ACC112 (cell line): ENCODE measurements at regions not wholly inside any gene's neighbourhood (a gene's known extent, or its start where the extent isn't known, plus 50 kb on each side); places are given as distances from the start of the nearest gene placed in this dataset.

Experiments
- H2AFZ ChIP-seq: fragments of 200-600 bp; sonication (generic); one replicate; pipeline ENCODE4 v1.6.0; 2017; ENCODE audit warnings: antibody characterized with exemption, low read length; ENCODE audit not compliant: unreplicated experiment
- H3K27ac ChIP-seq: fragments of 200-600 bp; sonication (generic); 2 replicates; pipeline ENCODE4 v1.5.1; 2014; ENCODE audit warnings: low read depth, mild to moderate bottlenecking, antibody characterized with exemption, low read length, moderate library complexity
- H3K27me3 ChIP-seq: fragments of 200-600 bp; sonication (generic); 2 replicates; pipeline ENCODE4 v1.6.1; 2014; ENCODE audit warnings: mild to moderate bottlenecking, antibody characterized with exemption, low read length, moderate library complexity, mixed read lengths; ENCODE audit not compliant: insufficient read depth
- H3K36me3 ChIP-seq: fragments of 200-600 bp; sonication (generic); 2 replicates; pipeline ENCODE4 v1.6.1; 2016; ENCODE audit warnings: mild to moderate bottlenecking, antibody characterized with exemption, low read length, moderate library complexity, mixed read lengths; ENCODE audit not compliant: insufficient read depth
- H3K4me1 ChIP-seq: fragments of 200-600 bp; sonication (generic); one replicate; pipeline ENCODE4 v1.6.1; 2016; ENCODE audit warnings: low read length, mixed read lengths; ENCODE audit not compliant: insufficient read depth, unreplicated experiment, control insufficient read depth
- H3K4me3 ChIP-seq: fragments of 200-600 bp; sonication (generic); 2 replicates; pipeline ENCODE4 v1.5.1; 2014; ENCODE audit warnings: mild to moderate bottlenecking, low read depth, low read length
- H3K79me2 ChIP-seq: fragments of 200-600 bp; sonication (generic); one replicate; pipeline ENCODE4 v1.6.0; 2016; ENCODE audit warnings: low read length; ENCODE audit not compliant: control insufficient read depth, unreplicated experiment, insufficient read depth

DNA sequence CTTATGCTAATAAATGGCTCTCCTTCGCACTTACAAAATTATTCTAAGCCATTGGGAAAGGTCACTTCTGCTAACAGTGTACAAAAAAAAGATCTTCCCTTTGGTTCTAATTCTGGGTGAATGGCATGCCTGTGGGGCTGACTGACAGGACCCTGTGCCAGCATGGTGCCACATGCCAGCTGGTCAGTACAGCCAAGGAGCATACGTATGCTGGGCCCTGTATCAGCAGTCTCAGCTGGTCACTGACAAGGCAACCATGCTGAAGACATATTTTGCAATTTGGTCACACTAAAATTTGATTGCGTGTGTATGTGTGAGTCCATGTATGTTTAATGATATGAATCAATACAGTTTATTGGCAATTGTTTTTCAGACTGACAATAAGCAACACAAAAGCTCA lies 246.1 kb downstream of the TBL1XR1 start:
- no peak overlapping the region for H2AFZ ChIP-seq
- no peak overlapping the region for H3K4me3 ChIP-seq
- H3K79me2 ChIP-seq = no peaks in the 10 kb centered on the region
- H3K27me3 ChIP-seq = no peaks in the 10 kb centered on the region
- no peak overlapping the region for H3K27ac ChIP-seq
- peaks cover 31% of the 10 kb centered on the region for H3K4me1 ChIP-seq
- H3K36me3 ChIP-seq = no peaks in the 10 kb centered on the region

DNA sequence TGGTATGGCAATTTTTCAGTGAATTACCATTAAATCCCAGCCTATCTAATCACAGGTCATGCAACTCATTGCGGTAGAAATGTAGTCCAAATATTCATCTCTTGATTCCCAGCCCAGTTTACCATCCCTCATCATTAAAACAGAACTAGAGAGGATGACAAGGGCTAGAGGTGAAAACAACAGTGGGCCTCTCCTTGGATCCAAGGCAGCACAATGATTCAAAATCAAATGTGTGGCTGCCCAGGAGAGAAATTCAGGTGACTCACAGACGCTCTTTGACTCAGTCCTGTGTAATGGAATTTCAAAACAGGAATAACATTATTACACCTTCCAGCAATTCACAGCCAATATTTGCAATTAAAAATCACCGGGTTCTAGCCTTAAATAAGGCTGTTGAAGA lies 246.5 kb downstream of the TBL1XR1 start:
- Histone ChIP-seq H2AFZ (no peak overlapping the region), H3K79me2 (no peaks in the 10 kb centered on the region), H3K4me1 (peaks cover 31% of the 10 kb centered on the region), H3K36me3 (no peaks in the 10 kb centered on the region), H3K4me3 (no peak overlapping the region), H3K27ac (peak overlapping the region; percentile 32; the same call in 1 of the 2 replicates), H3K27me3 (no peaks in the 10 kb centered on the region)

DNA sequence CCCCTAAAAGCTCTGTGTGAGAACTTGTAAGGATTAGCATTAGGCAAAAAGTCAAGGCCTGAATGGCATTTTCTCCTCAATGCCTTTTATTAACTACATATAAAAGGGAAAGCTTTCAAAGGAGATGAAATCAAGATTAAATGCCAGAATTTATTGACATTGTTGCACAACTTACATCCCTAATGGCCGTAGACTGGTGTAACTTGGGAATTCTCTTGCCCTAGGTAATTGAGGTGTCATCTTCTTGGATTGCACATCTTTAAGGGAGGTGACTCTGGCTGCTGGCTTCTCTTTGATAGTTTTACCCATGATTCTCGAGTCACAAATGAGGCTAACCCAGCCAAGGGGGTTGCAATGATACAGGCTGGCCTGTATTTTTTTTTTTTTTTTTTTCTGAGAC lies 249.1 kb downstream of the TBL1XR1 start:
- no peaks in the 10 kb centered on the region for H3K79me2 ChIP-seq
- no peak overlapping the region for H2AFZ ChIP-seq
- no peaks in the 10 kb centered on the region for H3K36me3 ChIP-seq
- H3K4me3 ChIP-seq = no peak overlapping the region
- no peak overlapping the region for H3K27ac ChIP-seq
- H3K4me1 ChIP-seq = peaks cover 22% of the 10 kb centered on the region
- no peaks in the 10 kb centered on the region for H3K27me3 ChIP-seq

DNA sequence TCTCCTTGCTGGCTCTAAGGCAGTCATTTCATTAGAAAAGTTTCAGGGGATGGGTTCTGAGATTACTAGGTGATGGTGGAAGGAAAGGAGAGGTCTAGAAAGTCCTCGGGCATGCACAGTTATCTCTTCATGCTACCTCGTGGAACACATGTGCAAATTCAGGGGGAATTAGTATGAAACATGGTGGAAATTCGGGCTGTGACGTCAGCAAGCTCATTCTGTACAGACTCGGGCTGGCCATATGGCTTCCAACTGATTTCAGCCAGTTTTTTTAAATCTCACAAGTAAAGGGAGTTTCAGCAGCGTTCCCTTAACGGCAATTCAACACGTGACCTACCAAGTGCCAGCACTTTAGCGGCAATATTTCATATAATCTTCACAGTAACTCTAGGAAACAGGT lies 251.1 kb downstream of the TBL1XR1 start:
- H3K27ac ChIP-seq = no peak overlapping the region
- no peak overlapping the region for H2AFZ ChIP-seq
- no peak overlapping the region for H3K4me3 ChIP-seq
- H3K27me3 ChIP-seq = no peaks in the 10 kb centered on the region
- no peaks in the 10 kb centered on the region for H3K79me2 ChIP-seq
- no peaks in the 10 kb centered on the region for H3K36me3 ChIP-seq
- peaks cover 14% of the 10 kb centered on the region for H3K4me1 ChIP-seq

DNA sequence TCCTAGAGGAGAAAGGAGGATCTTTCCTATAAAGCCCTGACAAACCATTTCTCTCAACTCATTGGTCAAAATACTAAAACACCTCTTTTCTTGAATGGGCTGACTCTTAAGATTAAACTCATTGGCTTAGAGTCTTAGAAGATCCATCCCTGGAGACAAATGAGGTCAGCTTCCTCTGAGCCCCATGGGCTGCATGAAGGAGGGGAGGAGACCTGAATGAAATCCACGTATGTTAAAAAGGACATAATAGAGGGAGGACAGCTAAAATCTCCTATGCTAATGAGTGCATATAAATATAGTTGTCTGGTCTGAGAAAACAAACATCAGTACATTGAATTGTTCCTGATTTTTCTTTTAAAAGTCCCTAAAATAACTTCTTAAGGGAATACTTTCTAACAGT lies 255.0 kb downstream of the TBL1XR1 start:
- no peaks in the 10 kb centered on the region for H3K79me2 ChIP-seq
- H3K27me3 ChIP-seq = no peaks in the 10 kb centered on the region
- no peaks in the 10 kb centered on the region for H3K4me1 ChIP-seq
- no peak overlapping the region for H3K27ac ChIP-seq
- no peak overlapping the region for H3K4me3 ChIP-seq
- no peak overlapping the region for H2AFZ ChIP-seq
- no peaks in the 10 kb centered on the region for H3K36me3 ChIP-seq

DNA sequence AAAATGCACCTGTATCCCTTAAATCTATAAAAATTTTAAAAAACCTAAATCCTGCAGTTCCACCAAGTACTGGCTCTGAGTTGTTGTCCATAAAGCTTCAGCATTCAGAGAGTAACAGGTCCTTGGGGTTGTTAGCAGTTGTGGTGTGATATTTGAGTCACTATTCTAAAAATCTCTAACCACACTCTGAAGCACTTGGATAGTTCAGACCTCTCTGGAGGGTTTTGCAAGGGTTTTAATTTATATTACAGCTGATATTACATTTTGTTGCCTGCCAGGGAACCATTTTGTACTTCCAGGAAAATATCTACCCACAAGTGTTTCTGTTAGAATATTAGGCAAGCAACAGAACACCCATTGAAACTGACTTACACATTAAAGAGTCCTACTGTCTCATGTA lies 255.6 kb downstream of the TBL1XR1 start:
- Histone ChIP-seq H3K27me3 (no peaks in the 10 kb centered on the region), H3K4me1 (no peaks in the 10 kb centered on the region), H3K4me3 (no peak overlapping the region), H3K79me2 (no peaks in the 10 kb centered on the region), H2AFZ (no peak overlapping the region), H3K36me3 (no peaks in the 10 kb centered on the region), H3K27ac (no peak overlapping the region)

DNA sequence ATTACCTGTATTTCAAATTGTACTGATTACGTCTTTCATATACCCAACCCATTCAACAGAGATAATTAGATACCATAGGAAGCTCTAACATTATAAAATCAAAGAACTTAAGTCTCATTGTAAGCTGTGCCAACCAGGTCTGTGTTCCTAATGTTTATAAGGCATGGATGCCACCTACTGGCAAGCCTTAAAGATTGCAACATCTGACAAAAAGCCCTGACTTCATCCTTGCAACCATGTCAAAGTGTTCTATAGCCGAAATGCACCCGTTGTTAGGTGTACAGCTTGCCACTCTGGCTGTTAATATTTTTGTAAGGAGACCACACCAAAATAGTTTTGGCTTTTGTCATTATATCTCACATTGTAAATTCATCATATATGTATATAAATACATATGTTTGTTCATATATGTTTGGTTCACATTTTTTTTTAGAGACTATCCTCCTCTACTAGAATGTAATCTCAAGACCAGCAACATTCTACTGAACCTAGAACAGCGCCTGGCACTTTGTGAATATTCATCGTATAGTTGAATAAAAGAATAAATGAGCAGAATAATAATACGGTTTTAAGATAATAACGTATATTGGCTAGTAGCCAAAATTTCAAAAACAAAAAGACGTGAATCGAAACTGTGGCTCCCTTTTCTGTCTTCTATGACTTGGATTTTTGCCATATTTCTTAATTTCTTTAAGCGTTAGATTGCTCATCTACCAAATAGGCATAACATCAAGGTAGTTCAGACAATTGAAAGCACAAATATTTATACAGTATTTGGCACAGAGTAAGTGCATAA lies 258.1 kb downstream of the TBL1XR1 start:
- H3K79me2 ChIP-seq = no peaks in the 10 kb centered on the region
- H3K27me3 ChIP-seq = no peaks in the 10 kb centered on the region
- H2AFZ ChIP-seq = peak overlapping the region; percentile 19
- H3K36me3 ChIP-seq = no peaks in the 10 kb centered on the region
- no peak overlapping the region for H3K27ac ChIP-seq
- peak overlapping the region; percentile 20; the same call in 1 of the 2 replicates for H3K4me3 ChIP-seq
- H3K4me1 ChIP-seq = no peaks in the 10 kb centered on the region

DNA sequence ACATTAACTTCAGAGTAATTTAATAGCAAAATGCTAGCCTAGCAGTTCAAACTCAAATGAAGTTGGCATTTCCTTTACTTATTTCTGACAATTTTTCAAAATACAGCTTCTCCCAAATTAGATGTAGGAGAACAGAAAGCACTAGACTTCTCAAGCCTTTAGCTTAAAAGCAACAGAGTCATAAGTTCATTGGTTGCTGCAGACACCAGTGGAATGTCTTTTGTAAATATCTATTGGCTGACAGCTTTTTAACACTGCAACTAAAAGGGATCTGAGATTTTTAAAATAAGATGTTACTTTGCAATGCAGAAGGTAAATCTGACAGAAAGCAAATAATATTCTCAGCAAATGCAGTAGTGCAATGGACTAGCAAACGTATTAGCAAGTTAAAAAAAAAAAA lies 259.3 kb downstream of the TBL1XR1 start:
- H2AFZ ChIP-seq = peak overlapping the region; percentile 41
- no peak overlapping the region for H3K27ac ChIP-seq

DNA sequence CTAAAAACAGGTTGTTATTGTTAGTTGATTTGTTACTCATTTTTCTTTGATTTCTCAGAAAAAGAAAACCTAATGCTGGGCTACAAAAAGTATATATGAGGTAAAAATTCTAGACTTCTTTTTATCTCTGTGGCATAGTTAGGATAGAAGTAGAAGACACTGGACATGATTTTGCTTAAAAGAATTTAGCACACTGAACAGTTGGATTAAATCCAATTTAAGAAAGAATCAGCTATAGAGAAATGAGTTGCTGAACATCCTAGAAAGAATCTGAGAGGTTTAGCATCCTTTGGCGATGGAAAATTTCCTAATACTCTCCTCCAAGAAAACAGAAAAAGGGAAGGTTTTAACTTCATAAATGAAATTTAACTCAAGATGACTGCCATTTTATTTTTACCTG lies 259.7 kb downstream of the TBL1XR1 start:
- Histone ChIP-seq H3K36me3 (no peaks in the 10 kb centered on the region), H3K27me3 (no peaks in the 10 kb centered on the region), H3K4me1 (no peaks in the 10 kb centered on the region), H2AFZ (peak overlapping the region; percentile 41), H3K79me2 (no peaks in the 10 kb centered on the region), H3K27ac (no peak overlapping the region), H3K4me3 (no peak overlapping the region)

More for the DNA sequence above, 259.3 kb downstream of the TBL1XR1 start:
- Histone ChIP-seq H3K79me2 (no peaks in the 10 kb centered on the region), H3K27me3 (no peaks in the 10 kb centered on the region), H3K4me3 (no peak overlapping the region), H3K4me1 (no peaks in the 10 kb centered on the region), H3K36me3 (no peaks in the 10 kb centered on the region)

DNA sequence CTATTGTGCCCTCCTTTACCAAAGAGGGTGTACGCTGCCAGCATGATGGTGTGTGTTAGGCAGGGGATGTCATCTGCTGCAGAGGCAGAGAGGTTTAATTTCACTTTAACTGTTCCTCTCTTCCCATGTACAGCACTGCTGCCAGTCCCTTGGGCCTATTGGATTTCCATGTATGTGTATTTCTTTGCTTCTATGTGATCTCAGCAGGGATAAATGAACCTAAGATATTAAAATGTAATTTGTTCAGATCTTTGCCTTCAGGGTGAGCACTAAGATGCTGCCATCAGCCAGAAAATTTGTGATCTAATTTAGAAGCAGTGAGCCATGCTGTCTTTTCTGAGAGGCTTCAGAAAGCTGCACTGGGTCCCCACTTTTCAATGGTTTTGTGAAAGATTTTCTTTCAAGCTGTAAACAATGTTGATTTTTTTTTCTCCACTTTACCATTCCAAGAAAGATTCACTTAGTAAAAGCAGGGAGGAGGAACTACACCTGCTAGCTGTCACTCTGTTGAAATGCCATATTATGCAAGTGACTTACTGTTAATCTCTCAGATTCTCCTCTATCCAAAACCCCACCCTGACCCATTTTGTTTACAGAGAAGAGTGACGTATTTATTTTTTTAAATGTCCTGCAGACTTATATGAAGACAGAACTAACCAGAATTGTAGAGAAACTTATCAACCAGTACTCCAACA lies 261.9 kb downstream of the TBL1XR1 start:
- H2AFZ ChIP-seq = no peak overlapping the region
- no peak overlapping the region for H3K27ac ChIP-seq
- H3K79me2 ChIP-seq = no peaks in the 10 kb centered on the region
- no peaks in the 10 kb centered on the region for H3K36me3 ChIP-seq
- H3K4me3 ChIP-seq = no peak overlapping the region
- no peaks in the 10 kb centered on the region for H3K4me1 ChIP-seq
- no peaks in the 10 kb centered on the region; the same call in 1 of the 2 replicates for H3K27me3 ChIP-seq

DNA sequence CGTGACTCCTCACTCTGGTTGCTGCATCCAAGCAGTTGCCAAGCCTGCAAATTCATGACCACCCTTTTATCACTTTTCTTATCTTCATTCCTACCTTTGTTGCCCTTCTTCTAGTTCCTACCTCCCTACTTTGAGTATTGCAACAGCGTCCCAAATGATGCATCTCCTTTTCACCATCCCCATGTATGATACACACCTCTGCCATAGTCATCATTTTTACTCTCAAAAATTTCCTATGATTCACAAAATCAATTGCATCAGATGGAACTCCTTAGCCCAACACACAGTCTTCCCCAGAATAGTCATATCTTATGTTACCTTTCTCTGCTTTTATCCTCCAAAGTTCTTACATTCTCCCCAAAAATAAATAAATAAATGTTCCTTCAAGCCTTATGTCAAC lies 262.6 kb downstream of the TBL1XR1 start:
- H2AFZ ChIP-seq = no peak overlapping the region
- H3K27me3 ChIP-seq = no peaks in the 10 kb centered on the region; the same call in 1 of the 2 replicates
- H3K4me1 ChIP-seq = no peaks in the 10 kb centered on the region
- H3K4me3 ChIP-seq = no peak overlapping the region
- no peaks in the 10 kb centered on the region for H3K79me2 ChIP-seq
- no peaks in the 10 kb centered on the region for H3K36me3 ChIP-seq
- no peak overlapping the region for H3K27ac ChIP-seq
